K562 (cell line): ENCODE measurements at regions not wholly inside any gene's neighbourhood (a gene's known extent, or its start where the extent isn't known, plus 50 kb on each side); places are given as distances from the start of the nearest gene placed in this dataset.

ENCODE experiments used
- ATF3 ChIP-seq, 2 experiments: fragments of 450-650 bp in 1 of 2; sonication (generic) in 1 of 2; formaldehyde crosslinking in 1 of 2; IDR thresholded peaks in 1 of 2; conservative IDR thresholded peaks in 1 of 2; 2 replicates each; pipeline versions ENCODE4 v1.6.1 to v1.8.1; 2016 to 2023; ENCODE audit warnings: mild to moderate bottlenecking in 2 of 2, moderate library complexity in 2 of 2, inconsistent platforms in 1 of 2, missing genetic modification reagents in 1 of 2
- FOXA3 ChIP-seq, 2 experiments: fragments of 450-650 bp in 1 of 2; sonication (generic) in 1 of 2; formaldehyde crosslinking; IDR thresholded peaks in 1 of 2; conservative IDR thresholded peaks in 1 of 2; 2 replicates each; pipeline versions ENCODE4 v1.4.0 to v1.8.0; 2020 to 2022; ENCODE audit warnings: mild to moderate bottlenecking in 2 of 2, missing genetic modification reagents in 1 of 2
- HDAC8 ChIP-seq: fragments of 450-650 bp; IDR thresholded peaks from 2 replicates; pipeline ENCODE4 v1.6.1; 2016; ENCODE audit warnings: mild to moderate bottlenecking, missing genetic modification characterization, moderate library complexity, missing compliant biosample characterization
- HMG20B ChIP-seq: fragments of 250-450 bp; sonication (Bioruptor Pico); IDR thresholded peaks from 2 replicates; pipeline ENCODE4 v1.5.0; 2021; ENCODE audit warnings: mild to moderate bottlenecking
- NRF1 ChIP-seq, 2 experiments: fragments of 450-650 bp; IDR thresholded peaks in 1 of 2; conservative IDR thresholded peaks in 1 of 2; 2 replicates each; pipeline ENCODE4 v1.6.1; 2014; ENCODE audit warnings: mild to moderate bottlenecking in 2 of 2
- POLR2A ChIP-seq: fragments of 450-650 bp; conservative IDR thresholded peaks from 2 replicates; pipeline ENCODE4 v1.6.1; 2016
- POLR2G ChIP-seq: fragments of 200-400 bp; formaldehyde crosslinking; IDR thresholded peaks from 2 replicates; pipeline ENCODE4 v1.6.1; 2017; ENCODE audit warnings: low read depth, mild to moderate bottlenecking, antibody characterized with exemption, low read length, moderate library complexity
- TAF1 ChIP-seq: IDR thresholded peaks from 2 replicates; pipeline ENCODE4 v1.6.1; 2011; ENCODE audit warnings: mild to moderate bottlenecking, low read length, moderate library complexity; ENCODE audit not compliant: insufficient read depth, control insufficient read depth, severe bottlenecking; ENCODE audit errors: extremely low read depth
- ZNF121 ChIP-seq: sonication (generic); formaldehyde crosslinking; conservative IDR thresholded peaks from 2 replicates; pipeline ENCODE4 v1.8.0; 2022; ENCODE audit warnings: missing genetic modification reagents

- TF ChIP-seq FOXA3 (CRISPR knock-in tag; conservative IDR thresholded peaks at IDR 0.05 in 1 of 2, IDR thresholded peaks at IDR 0.05 in 1 of 2) (no peak), POLR2G (no peak), ZNF121 (CRISPR knock-in tag) (no peak), NRF1 (conservative IDR thresholded peaks at IDR 0.05 in 1 of 2, IDR thresholded peaks at IDR 0.05 in 1 of 2) (no peak), ATF3 (IDR thresholded peaks at IDR 0.05) (no peak), ATF3 (CRISPR knock-in tag; conservative IDR thresholded peaks at IDR 0.05) (no peak), POLR2A (no peak), TAF1 (no peak), HMG20B (CRISPR knock-in tag) (no peak), HDAC8 (tag) (no peak)
These were observed 53.8 kb upstream of the OLFM3 start for GRCh38 chr1:102050556-102050955.
